ENCODE measurements at regions not wholly inside any gene's neighbourhood (a gene's known extent, or its start where the extent isn't known, plus 50 kb on each side); places are given as distances from the start of the nearest gene placed in this dataset.

GRCh38 chr6:98764373-98764911, 69.9 kb upstream of the POU3F2 start:
- H3K36me3 Mint-ChIP-seq = peaks cover 0 to 4% (median 0%) of the 10 kb centered on the region in 5 donors
- DNase-seq = no peak
- Histone ChIP-seq H3K27ac (ENCODE audit: low read depth, low read length) (no peak overlapping the region), H3K9me3 (ENCODE audit: control insufficient read depth in 2 of 3, low read length in 3 of 3) (no peaks in the 10 kb centered on the region), H3K36me3 (ENCODE audit: control insufficient read depth in 2 of 3, insufficient read depth in 3 of 3, low read length in 3 of 3) (no peaks in the 10 kb centered on the region), H3K4me3 (ENCODE audit: low read length) (no peak overlapping the region), H3K27me3 (ENCODE audit: control insufficient read depth in 2 of 2, insufficient read depth in 2 of 2, low read length in 2 of 2) (no peaks in the 10 kb centered on the region), H3K4me1 (ENCODE audit: control insufficient read depth in 2 of 2, insufficient read depth in 2 of 2, low read length in 2 of 2) (no peaks in the 10 kb centered on the region)
- peaks cover 0 to 9% (median 6%) of the 10 kb centered on the region in 7 donors for H3K4me1 Mint-ChIP-seq
- no peak for ATAC-seq
- H3K9me3 Mint-ChIP-seq = peaks cover 0 to 4% (median 0%) of the 10 kb centered on the region in 11 donors
- intact Hi-C loops (cut with micrococcal nuclease) = no loop called here
- ChIA-PET POLR2A (no interaction called here), CTCF (no interaction called here)
- peaks cover 6 to 39% (median 28%) of the 10 kb centered on the region in 5 donors for H3K27me3 Mint-ChIP-seq
- H3K4me3 Mint-ChIP-seq = peak overlapping the region in 8 of 10 donors; percentile 42 to 85 (median 58)
- H3K27ac Mint-ChIP-seq = no peak overlapping the region

GRCh38 chr6:98769546-98769945, 64.8 kb upstream of the POU3F2 start:
- H3K4me3 Mint-ChIP-seq = no peak overlapping the region
- intact Hi-C loops (cut with micrococcal nuclease) = loop anchor here (1.0 to 5.0 kb wide), 2 partner anchors 76 to 78 kb away; no protein-coding TSS in a partner anchor
- H3K4me1 Mint-ChIP-seq = peaks cover 0 to 2% (median under 1%) of the 10 kb centered on the region in 7 donors
- ATAC-seq (no peak), DNase-seq (peak in 3 of 9 donors; percentile 1 to 3 (median 3))
- no peak overlapping the region for H3K27ac Mint-ChIP-seq
- H3K27me3 Mint-ChIP-seq = peaks cover 8 to 48% (median 42%) of the 10 kb centered on the region in 5 donors
- ChIA-PET POLR2A (no interaction called here), CTCF (no interaction called here)
- Histone ChIP-seq H3K27me3 (ENCODE audit: control insufficient read depth in 2 of 2, insufficient read depth in 2 of 2, low read length in 2 of 2) (no peaks in the 10 kb centered on the region), H3K27ac (ENCODE audit: low read depth, low read length) (no peak overlapping the region), H3K4me1 (ENCODE audit: control insufficient read depth in 2 of 2, insufficient read depth in 2 of 2, low read length in 2 of 2) (no peaks in the 10 kb centered on the region), H3K9me3 (ENCODE audit: control insufficient read depth in 2 of 3, low read length in 3 of 3) (no peaks in the 10 kb centered on the region), H3K4me3 (ENCODE audit: low read length) (no peak overlapping the region), H3K36me3 (ENCODE audit: control insufficient read depth in 2 of 3, insufficient read depth in 3 of 3, low read length in 3 of 3) (no peaks in the 10 kb centered on the region)
- H3K36me3 Mint-ChIP-seq = no peaks in the 10 kb centered on the region
- no peaks in the 10 kb centered on the region for H3K9me3 Mint-ChIP-seq

GRCh38 chr6:98775205-98775604, 59.2 kb upstream of the POU3F2 start:
- Mint-ChIP-seq H3K9me3 (peaks cover 0 to 3% (median 0%) of the 10 kb centered on the region in 11 donors), H3K27me3 (peaks cover 35 to 54% (median 42%) of the 10 kb centered on the region in 5 donors), H3K27ac (no peak overlapping the region), H3K4me1 (peaks cover 0 to 1% (median 0%) of the 10 kb centered on the region in 7 donors), H3K4me3 (no peak overlapping the region), H3K36me3 (no peaks in the 10 kb centered on the region)
- ChIA-PET CTCF (no interaction called here), POLR2A (no interaction called here)
- H3K27ac ChIP-seq (ENCODE audit: low read depth, low read length) = no peak overlapping the region
- no peaks in the 10 kb centered on the region for H3K36me3 ChIP-seq (ENCODE audit: control insufficient read depth in 2 of 3, insufficient read depth in 3 of 3, low read length in 3 of 3)
- peaks cover 0 to 4% of the 10 kb centered on the region in 2 donors for H3K27me3 ChIP-seq (ENCODE audit: control insufficient read depth in 2 of 2, insufficient read depth in 2 of 2, low read length in 2 of 2)
- no peak for ATAC-seq
- no peak overlapping the region for H3K4me3 ChIP-seq (ENCODE audit: low read length)
- no peak for DNase-seq
- intact Hi-C loops (cut with micrococcal nuclease) = no loop called here
- H3K9me3 ChIP-seq (ENCODE audit: control insufficient read depth in 2 of 3, low read length in 3 of 3) = no peaks in the 10 kb centered on the region
- H3K4me1 ChIP-seq (ENCODE audit: control insufficient read depth in 2 of 2, insufficient read depth in 2 of 2, low read length in 2 of 2) = no peaks in the 10 kb centered on the region

GRCh38 chr6:98777762-98778161, 56.6 kb upstream of the POU3F2 start:
- ATAC-seq = no peak
- intact Hi-C loops (cut with micrococcal nuclease) = no loop called here
- H3K36me3 Mint-ChIP-seq = no peaks in the 10 kb centered on the region

GRCh38 chr6:98779618-98780017, 54.8 kb upstream of the POU3F2 start:
- intact Hi-C loops (cut with micrococcal nuclease) = no loop called here
- Mint-ChIP-seq H3K27ac (no peak overlapping the region), H3K36me3 (no peaks in the 10 kb centered on the region), H3K4me3 (no peak overlapping the region), H3K9me3 (peaks cover 0 to 3% (median 0%) of the 10 kb centered on the region in 11 donors), H3K27me3 (peaks cover 19 to 47% (median 35%) of the 10 kb centered on the region in 5 donors), H3K4me1 (peaks cover 0 to under 1% (median 0%) of the 10 kb centered on the region in 7 donors)
- H3K27ac ChIP-seq (ENCODE audit: low read depth, low read length) = no peak overlapping the region
- H3K9me3 ChIP-seq (ENCODE audit: control insufficient read depth in 2 of 3, low read length in 3 of 3) = no peaks in the 10 kb centered on the region
- no peaks in the 10 kb centered on the region for H3K4me1 ChIP-seq (ENCODE audit: control insufficient read depth in 2 of 2, insufficient read depth in 2 of 2, low read length in 2 of 2)
- no peak overlapping the region for H3K4me3 ChIP-seq (ENCODE audit: low read length)
- CTCF ChIA-PET = no interaction called here
- POLR2A ChIA-PET = no interaction called here
- H3K36me3 ChIP-seq (ENCODE audit: control insufficient read depth in 2 of 3, insufficient read depth in 3 of 3, low read length in 3 of 3) = no peaks in the 10 kb centered on the region
- no peak for ATAC-seq
- H3K27me3 ChIP-seq (ENCODE audit: control insufficient read depth in 2 of 2, insufficient read depth in 2 of 2, low read length in 2 of 2) = peaks cover 0 to 4% of the 10 kb centered on the region in 2 donors
- no peak for DNase-seq

More at GRCh38 chr6:98777762-98778161, 56.6 kb upstream of the POU3F2 start:
- H3K4me3 ChIP-seq (ENCODE audit: low read length) = no peak overlapping the region
- Mint-ChIP-seq H3K4me3 (no peak overlapping the region), H3K4me1 (peaks cover 0 to 1% (median 0%) of the 10 kb centered on the region in 7 donors), H3K27ac (no peak overlapping the region), H3K9me3 (peaks cover 0 to 3% (median 0%) of the 10 kb centered on the region in 11 donors), H3K27me3 (peaks cover 25 to 52% (median 40%) of the 10 kb centered on the region in 5 donors)
- ChIA-PET POLR2A (no interaction called here), CTCF (interaction anchor here (0.7 kb wide), 1 partner anchor 1585 kb away, joined by 3 read pairs; no protein-coding TSS in a partner anchor)
- no peaks in the 10 kb centered on the region for H3K9me3 ChIP-seq (ENCODE audit: control insufficient read depth in 2 of 3, low read length in 3 of 3)
- H3K36me3 ChIP-seq (ENCODE audit: control insufficient read depth in 2 of 3, insufficient read depth in 3 of 3, low read length in 3 of 3) = no peaks in the 10 kb centered on the region
- DNase-seq = no peak
- H3K4me1 ChIP-seq (ENCODE audit: control insufficient read depth in 2 of 2, insufficient read depth in 2 of 2, low read length in 2 of 2) = no peaks in the 10 kb centered on the region
- peaks cover 0 to 4% of the 10 kb centered on the region in 2 donors for H3K27me3 ChIP-seq (ENCODE audit: control insufficient read depth in 2 of 2, insufficient read depth in 2 of 2, low read length in 2 of 2)
- H3K27ac ChIP-seq (ENCODE audit: low read depth, low read length) = no peak overlapping the region

GRCh38 chr6:98782772-98783171, 51.6 kb upstream of the POU3F2 start:
- no peak for ATAC-seq
- POLR2A ChIA-PET = no interaction called here
- CTCF ChIA-PET = no interaction called here

GRCh38 chr6:98783578-98783977, 50.8 kb upstream of the POU3F2 start:
- Mint-ChIP-seq H3K27ac (no peak overlapping the region), H3K9me3 (peaks cover 0 to 4% (median 0%) of the 10 kb centered on the region in 11 donors), H3K4me1 (no peaks in the 10 kb centered on the region), H3K36me3 (no peaks in the 10 kb centered on the region), H3K4me3 (no peak overlapping the region), H3K27me3 (peaks cover 26 to 43% (median 31%) of the 10 kb centered on the region in 5 donors)
- Histone ChIP-seq H3K4me3 (ENCODE audit: low read length) (no peak overlapping the region), H3K27me3 (ENCODE audit: control insufficient read depth in 2 of 2, insufficient read depth in 2 of 2, low read length in 2 of 2) (no peaks in the 10 kb centered on the region), H3K4me1 (ENCODE audit: control insufficient read depth in 2 of 2, insufficient read depth in 2 of 2, low read length in 2 of 2) (no peaks in the 10 kb centered on the region), H3K9me3 (ENCODE audit: control insufficient read depth in 2 of 3, low read length in 3 of 3) (no peaks in the 10 kb centered on the region), H3K27ac (ENCODE audit: low read depth, low read length) (no peak overlapping the region), H3K36me3 (ENCODE audit: control insufficient read depth in 2 of 3, insufficient read depth in 3 of 3, low read length in 3 of 3) (no peaks in the 10 kb centered on the region)
- ChIA-PET CTCF (no interaction called here), POLR2A (no interaction called here)
- ATAC-seq (no peak), DNase-seq (no peak)
- intact Hi-C loops (cut with micrococcal nuclease) = no loop called here

More at GRCh38 chr6:98782772-98783171, 51.6 kb upstream of the POU3F2 start:
- H3K27me3 ChIP-seq (ENCODE audit: control insufficient read depth in 2 of 2, insufficient read depth in 2 of 2, low read length in 2 of 2) = no peaks in the 10 kb centered on the region
- H3K9me3 Mint-ChIP-seq = peaks cover 0 to 4% (median 0%) of the 10 kb centered on the region in 11 donors
- H3K4me3 Mint-ChIP-seq = no peak overlapping the region
- no peak overlapping the region for H3K27ac ChIP-seq (ENCODE audit: low read depth, low read length)
- H3K4me1 Mint-ChIP-seq = no peaks in the 10 kb centered on the region
- no peak overlapping the region for H3K4me3 ChIP-seq (ENCODE audit: low read length)
- H3K4me1 ChIP-seq (ENCODE audit: control insufficient read depth in 2 of 2, insufficient read depth in 2 of 2, low read length in 2 of 2) = no peaks in the 10 kb centered on the region
- no peak for DNase-seq
- intact Hi-C loops (cut with micrococcal nuclease) = no loop called here
- no peaks in the 10 kb centered on the region for H3K36me3 Mint-ChIP-seq
- H3K27ac Mint-ChIP-seq = no peak overlapping the region
- no peaks in the 10 kb centered on the region for H3K36me3 ChIP-seq (ENCODE audit: control insufficient read depth in 2 of 3, insufficient read depth in 3 of 3, low read length in 3 of 3)
- H3K9me3 ChIP-seq (ENCODE audit: control insufficient read depth in 2 of 3, low read length in 3 of 3) = no peaks in the 10 kb centered on the region
- peaks cover 23 to 41% (median 31%) of the 10 kb centered on the region in 5 donors for H3K27me3 Mint-ChIP-seq
